ENCODE measurements at regions not wholly inside any gene's neighbourhood (a gene's known extent, or its start where the extent isn't known, plus 50 kb on each side); places are given as distances from the start of the nearest gene placed in this dataset.
"Not testable (repeated sequence)": the region's sequence is repeated elsewhere in the genome, so short reads cannot be mapped to it uniquely, and the experiment has no call there.

DNA sequence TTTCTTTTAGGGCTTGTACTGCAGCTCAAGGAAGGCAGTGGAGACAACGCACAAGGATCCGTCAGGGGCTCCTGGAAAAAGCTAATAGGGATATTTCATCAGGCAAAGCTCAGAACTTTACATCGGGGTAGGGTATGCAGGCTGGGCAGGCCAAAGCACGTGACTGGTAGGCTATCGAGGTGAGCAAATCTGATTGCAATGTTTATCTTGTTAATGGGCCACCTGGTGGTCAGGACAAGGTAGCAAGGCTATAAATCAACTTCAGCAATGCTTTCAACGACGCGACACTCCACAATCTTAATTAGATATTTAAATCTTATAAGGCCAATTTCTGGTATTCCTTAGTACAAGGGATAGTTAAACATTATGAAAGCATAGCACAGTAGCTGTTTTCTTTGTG lies 1302.8 kb upstream of the EYS start:
- in situ Hi-C loops (cut with MboI; ENCODE audit: low pct_unique_long_range_greater_than_20kb, low sequenced_read_pairs): no loop called here
- no peak for DNase-seq

DNA sequence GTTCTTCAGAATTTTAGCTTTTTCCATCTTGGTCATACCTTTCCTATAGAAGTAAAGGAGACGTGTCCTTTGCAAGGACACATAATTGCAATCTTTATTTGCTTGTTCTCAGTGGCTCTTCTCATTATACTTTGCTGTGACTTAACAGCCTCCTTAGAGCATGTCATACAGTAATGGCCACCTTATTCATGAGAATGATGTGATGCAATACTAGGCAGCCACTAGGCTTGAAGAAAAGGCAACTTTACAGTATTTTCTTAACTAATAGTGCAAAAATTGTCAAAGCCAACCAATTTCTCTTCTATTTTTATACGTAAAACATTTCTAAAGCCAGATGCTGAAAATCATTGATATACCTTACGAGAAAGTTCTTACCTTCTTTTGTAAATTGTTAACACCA lies 1296.8 kb upstream of the EYS start:
- no peak for DNase-seq
- in situ Hi-C loops (cut with MboI; ENCODE audit: low pct_unique_long_range_greater_than_20kb, low sequenced_read_pairs): no loop called here

DNA sequence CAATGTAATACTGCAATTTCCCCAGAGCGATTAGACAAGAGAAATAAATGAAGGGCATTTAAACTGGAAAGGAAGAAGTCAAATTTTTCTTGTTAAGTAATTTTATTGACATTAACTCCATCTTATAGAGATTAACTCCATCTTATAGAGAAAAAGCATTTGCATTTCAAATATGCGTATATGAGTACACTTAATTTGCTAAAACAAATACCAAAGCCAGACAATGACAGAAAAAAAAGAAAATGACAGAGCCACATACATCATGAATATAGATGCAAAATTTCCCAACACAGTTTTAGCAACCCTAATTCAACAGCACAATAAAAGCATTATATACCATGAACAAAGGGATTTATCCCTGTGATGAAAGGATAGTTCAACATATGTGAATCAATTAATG lies 1293.1 kb upstream of the EYS start:
- in situ Hi-C loops (cut with MboI; ENCODE audit: low pct_unique_long_range_greater_than_20kb, low sequenced_read_pairs): no loop called here
- no peak for DNase-seq

DNA sequence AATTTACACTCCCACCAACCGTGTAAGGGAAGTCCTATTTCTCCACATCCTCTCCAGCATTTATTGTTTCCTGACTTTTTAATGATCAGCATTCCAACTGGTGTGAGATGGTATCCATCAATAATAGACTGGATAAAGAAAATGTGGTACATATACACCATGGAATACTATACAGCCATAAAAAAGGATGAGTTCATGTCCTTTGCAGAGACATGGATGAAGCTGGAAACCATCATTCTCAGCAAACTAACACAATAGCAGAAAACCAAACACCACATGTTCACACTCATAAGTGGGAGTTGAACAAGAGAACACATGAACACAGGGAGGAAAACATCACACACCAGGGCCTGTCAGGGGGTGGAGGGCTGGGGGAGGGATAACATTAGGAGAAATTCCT lies 1290.6 kb upstream of the EYS start:
- in situ Hi-C loops (cut with MboI; ENCODE audit: low pct_unique_long_range_greater_than_20kb, low sequenced_read_pairs): not testable (repeated sequence)

DNA sequence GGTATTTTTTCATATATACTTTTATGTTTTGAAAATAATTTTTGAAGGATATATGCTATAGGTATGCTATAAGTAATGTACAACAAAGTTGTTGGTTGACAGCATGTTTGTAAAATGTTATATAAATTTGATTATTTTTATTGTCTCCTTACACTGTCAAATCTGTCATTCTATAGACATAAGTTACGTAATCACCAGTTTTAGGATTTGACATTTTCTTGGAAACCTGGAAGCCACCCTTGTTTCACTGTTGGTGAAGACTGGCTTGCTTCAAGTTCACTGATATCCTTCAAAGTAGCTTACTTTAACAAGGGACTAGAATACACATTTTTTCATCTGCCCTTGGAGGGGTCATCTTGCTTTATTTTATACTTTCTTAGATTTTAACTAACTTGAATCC lies 1288.6 kb upstream of the EYS start:
- in situ Hi-C loops (cut with MboI; ENCODE audit: low pct_unique_long_range_greater_than_20kb, low sequenced_read_pairs): no loop called here
- DNase-seq: no peak

More for the DNA sequence above, 1290.6 kb upstream of the EYS start:
- not testable (repeated sequence) for DNase-seq

DNA sequence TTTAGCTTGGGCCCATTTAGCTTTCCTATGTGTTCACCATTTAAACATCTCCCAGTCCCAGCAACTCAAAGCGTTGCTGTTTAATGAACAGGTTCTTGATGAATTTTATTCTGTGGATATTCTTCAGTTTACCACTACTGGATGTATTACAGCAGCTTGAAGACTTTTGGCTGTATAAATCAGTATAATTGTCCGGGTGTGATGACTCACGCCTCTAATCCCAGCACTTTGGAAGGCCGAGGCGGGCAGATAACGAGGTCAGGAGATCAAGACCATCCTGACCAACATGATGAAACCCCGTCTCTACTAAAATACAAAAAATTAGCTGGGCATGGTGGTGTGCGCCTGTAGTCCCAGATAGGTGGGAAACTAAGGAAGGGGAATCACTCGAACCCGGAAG lies 1286.7 kb upstream of the EYS start:
- in situ Hi-C loops (cut with MboI; ENCODE audit: low pct_unique_long_range_greater_than_20kb, low sequenced_read_pairs); DNase-seq: not testable (repeated sequence)

DNA sequence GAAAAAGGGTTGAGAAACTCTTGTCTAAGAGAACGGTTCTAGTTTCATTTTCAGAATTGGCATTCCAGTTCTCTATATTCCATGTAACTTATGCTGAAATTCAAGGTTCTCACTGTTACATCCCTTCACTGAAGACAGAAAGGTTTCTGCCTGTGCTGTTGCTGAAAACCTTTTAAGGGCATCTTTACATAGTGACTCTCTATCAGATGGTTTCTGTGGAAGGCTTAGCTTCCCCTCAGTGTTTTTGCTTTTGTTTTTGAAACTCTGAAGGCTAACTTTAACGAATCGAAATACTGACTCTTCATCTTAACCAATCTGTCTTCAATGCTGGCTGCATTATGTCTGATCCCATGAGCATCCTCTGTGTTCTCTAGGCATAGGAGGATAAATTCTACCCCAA lies 1286.2 kb upstream of the EYS start:
- DNase-seq: no peak
- in situ Hi-C loops (cut with MboI; ENCODE audit: low pct_unique_long_range_greater_than_20kb, low sequenced_read_pairs): no loop called here

DNA sequence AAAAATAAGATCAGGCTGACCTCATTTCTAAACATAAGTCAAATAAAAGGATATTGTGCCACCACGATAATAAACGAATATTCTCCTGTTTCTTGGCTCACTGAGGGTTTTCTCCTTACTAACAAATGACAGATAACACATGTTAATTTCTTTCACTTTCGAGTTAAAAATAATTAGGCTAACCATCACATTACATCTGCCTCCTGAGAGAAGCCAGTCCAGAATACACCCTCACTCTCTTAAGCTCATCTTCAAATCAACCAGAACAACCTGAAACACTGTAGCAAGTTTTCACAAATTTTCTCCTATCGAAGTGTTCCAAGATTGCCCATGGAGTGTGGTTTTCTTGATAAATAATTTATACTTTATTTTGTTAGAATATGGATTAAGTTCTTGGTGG lies 1285.6 kb upstream of the EYS start:
- DNase-seq: no peak
- in situ Hi-C loops (cut with MboI; ENCODE audit: low pct_unique_long_range_greater_than_20kb, low sequenced_read_pairs): no loop called here

DNA sequence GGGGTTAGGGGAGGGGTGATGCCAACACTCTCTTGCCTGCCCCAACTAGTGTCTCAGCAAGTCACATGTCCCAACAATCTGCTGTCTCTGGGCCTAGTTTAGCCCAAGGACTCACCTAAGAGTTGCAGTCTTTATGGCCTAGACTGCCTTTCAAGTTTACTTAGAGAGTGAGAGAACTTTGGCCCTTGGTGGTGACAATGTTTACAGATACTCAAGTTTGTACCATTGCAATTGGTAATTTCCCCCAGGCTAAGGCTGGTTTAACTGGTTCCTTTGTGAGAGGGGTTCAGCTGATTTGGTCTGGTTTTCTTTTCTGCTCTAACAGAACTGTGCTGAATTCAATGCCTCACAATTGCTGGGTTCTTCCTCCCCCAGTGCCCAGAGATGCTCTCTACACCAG lies 1279.9 kb upstream of the EYS start:
- no peak for DNase-seq

DNA sequence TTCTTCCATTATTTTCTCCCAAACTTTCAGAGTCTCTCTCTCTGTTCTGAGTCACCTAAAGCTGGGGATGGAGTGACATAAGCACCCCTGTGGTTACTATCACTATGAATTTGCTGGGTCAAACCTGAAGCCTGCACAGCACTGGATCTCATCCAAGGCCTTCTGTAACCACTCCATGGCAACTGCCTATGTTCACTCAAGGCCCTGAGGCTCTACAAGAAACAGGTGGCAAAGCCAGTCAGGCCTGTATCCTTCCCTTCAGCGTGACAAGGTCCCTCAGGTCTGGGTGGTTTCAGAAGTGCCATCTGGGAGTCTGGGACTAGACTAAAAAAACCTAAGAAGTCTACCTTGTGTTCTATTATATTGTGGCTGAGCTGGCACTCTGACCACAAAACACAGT lies 1278.8 kb upstream of the EYS start:
- no peak for DNase-seq
- in situ Hi-C loops (cut with MboI; ENCODE audit: low pct_unique_long_range_greater_than_20kb, low sequenced_read_pairs): no loop called here

More for the DNA sequence above, 1279.9 kb upstream of the EYS start:
- in situ Hi-C loops (cut with MboI; ENCODE audit: low pct_unique_long_range_greater_than_20kb, low sequenced_read_pairs): no loop called here

DNA sequence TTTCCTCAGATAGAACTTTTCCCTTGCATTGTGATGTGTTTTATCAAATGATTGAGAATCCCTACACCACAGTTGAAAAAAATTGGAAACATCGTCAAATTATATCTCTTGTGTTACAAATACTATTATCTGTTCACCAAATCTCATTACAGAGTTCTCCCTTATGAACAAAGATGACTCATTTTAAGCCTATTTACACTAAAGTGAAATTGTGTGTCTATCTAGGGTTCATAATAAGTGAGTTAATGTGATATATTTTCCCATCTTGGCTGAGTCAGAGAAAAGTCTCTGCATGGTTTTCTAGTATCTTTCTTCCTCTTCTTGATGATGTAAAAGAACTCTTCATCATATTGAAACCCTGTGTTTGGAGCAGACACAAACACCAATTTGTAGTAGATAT lies 1263.3 kb upstream of the EYS start:
- DNase-seq: no peak
- in situ Hi-C loops (cut with MboI; ENCODE audit: low pct_unique_long_range_greater_than_20kb, low sequenced_read_pairs): no loop called here

DNA sequence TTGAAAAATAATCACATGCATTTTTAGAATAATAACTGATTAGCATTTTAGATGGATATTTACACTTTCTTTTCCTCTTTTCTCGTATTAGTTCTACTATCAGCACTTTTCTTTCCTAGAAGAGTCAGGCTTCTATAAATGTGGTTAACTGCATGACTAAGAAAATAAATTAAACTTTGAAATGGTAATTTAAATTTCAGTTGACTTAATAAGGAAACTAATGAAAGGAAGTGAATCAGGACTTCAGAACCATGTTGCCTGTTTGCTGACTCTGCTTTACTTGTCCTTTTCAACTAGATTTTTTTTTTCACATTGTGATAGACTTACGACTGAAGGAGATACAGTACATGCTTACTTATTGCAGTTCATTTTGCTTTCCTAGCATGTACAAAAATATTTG lies 1258.2 kb upstream of the EYS start:
- no peak for DNase-seq
- in situ Hi-C loops (cut with MboI; ENCODE audit: low pct_unique_long_range_greater_than_20kb, low sequenced_read_pairs): no loop called here

DNA sequence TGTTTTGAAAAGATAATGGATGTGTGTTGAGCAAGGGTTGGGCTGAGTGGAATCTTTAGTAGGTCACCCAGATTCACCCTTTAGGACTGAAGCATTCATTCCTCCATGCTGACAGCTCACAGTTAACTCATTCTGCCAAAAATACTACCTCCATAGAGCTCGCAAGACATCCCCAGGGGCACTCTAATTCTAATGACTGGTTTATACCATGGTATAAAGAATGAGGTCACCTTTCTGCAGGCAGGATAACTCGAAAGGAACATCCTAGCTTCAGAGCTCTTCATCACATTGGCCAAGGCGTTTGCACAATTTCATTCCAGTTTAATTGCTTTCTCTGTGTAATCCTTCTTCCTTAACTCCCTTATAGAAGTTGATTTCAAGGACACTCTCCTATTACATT lies 1257.2 kb upstream of the EYS start:
- DNase-seq: no peak

DNA sequence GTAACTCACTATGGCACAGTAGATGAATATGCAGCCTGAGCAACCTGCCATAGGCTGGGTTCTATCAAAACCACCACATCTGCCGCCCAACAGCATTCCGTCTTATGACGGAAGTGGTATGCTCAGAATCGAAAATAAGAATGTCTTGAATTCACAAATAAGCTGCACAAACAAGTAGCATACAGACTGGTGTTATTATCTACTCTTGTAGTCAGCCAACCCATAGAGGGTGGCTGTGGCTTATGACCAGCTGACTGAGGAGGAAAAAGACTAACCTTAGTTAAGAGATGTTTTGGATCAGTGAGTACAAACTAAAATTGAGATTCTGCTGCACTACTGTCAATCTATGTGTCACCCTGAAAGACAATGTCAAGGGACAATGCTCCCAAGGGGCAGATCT lies 1255.1 kb upstream of the EYS start:
- no peak for DNase-seq
- in situ Hi-C loops (cut with MboI; ENCODE audit: low pct_unique_long_range_greater_than_20kb, low sequenced_read_pairs): no loop called here

More for the DNA sequence above, 1257.2 kb upstream of the EYS start:
- in situ Hi-C loops (cut with MboI; ENCODE audit: low pct_unique_long_range_greater_than_20kb, low sequenced_read_pairs): no loop called here

DNA sequence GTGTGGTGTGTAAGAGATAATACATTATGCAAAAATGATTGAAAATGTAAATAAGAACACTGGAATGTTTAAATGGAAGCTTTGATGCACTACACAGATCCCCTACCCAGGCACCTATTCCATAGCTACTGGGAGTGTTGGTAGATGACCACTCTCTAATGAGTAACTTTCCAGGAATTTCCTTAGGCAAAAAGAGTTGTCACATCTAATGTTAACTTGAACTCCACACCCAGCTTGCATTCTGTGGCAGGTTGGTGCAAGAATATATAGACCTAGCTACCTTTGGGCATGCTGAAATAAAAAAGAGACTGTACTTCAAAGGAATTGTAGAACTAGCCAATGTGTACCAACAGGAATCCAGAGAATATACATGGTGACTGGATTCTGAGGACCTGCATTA lies 1254.2 kb upstream of the EYS start:
- in situ Hi-C loops (cut with MboI; ENCODE audit: low pct_unique_long_range_greater_than_20kb, low sequenced_read_pairs): no loop called here
- no peak for DNase-seq

DNA sequence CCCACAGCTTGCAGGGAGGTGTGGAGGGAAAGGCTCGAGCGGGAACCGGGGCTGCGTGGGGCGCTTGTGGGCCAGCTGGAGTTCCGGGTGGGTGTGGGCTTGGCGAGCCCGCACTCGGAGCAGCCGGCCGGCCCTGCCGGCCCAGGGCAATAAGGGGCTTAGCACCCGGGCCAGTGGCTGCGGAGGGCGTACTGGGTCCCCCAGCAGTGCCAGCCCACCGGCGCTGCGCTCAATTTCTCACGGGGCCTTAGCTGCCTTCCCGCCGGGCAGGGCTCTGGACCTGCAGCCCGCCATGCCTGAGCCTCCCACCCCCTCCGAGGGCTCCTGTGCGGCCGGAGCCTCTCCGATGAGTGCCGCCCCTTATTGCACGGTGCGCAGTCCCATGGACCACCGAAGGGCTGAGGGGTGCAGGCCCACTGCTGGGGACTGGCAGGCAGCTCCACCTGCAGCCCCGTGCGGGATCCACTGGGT lies 1242.2 kb upstream of the EYS start:
- no peak for DNase-seq
- in situ Hi-C loops (cut with MboI; ENCODE audit: low pct_unique_long_range_greater_than_20kb, low sequenced_read_pairs): no loop called here

DNA sequence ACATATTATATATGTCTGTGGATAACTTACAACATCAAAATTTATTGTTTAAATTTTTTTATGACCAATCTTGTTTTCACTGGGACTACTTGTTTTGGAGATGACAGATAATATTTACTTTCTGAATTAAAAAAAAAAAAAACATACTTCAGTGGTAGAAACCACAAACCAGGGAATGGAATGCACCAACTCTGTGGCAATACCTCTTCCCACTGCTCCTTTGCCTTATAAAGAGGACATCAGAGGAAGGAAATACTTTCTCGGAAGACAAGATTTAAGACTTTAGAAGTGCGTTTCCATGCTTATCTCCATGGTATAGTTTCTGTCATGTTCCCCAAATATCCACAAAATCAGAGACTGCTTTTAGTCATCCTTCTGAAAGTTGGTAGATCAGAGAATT lies 1241.1 kb upstream of the EYS start:
- in situ Hi-C loops (cut with MboI; ENCODE audit: low pct_unique_long_range_greater_than_20kb, low sequenced_read_pairs): no loop called here
- DNase-seq: no peak

DNA sequence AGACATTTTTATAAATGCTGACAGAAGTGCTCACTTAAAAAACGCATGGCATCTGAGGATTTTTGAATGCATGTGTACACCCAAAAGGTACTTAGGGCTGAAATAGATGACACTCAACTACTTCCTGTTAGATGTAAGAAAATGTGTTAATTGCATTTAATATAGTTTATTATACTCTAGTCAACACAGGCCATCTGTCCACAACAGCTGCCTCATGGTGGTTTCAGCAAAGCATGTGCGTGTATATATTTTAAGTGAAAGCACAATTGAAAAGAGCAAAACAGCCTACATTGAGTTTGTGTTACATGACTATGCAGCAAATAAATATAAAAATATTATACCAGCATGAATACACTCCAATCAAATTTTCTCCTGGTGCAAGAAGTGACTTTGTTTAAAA lies 1233.0 kb upstream of the EYS start:
- in situ Hi-C loops (cut with MboI; ENCODE audit: low pct_unique_long_range_greater_than_20kb, low sequenced_read_pairs): no loop called here
- no peak for DNase-seq

DNA sequence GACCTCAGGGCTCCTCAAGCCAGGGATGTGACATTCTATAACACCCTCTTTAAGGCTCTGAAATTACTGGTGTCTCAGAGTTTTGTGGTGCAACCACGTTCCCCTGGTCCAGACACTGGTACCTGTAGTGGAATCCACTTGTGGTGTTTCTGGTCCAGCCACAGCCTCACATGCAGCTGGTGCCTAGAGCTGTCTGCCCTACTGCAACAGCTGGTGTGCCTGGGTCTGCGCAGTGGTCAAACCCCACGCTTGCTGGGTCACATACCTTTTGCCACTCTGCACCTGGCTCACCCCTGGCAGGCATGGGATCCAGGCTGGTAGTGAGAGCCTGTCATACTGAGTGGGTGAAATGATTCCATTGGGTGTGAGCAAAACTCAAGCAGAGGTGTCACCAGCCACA lies 1230.2 kb upstream of the EYS start:
- DNase-seq: no peak
- in situ Hi-C loops (cut with MboI; ENCODE audit: low pct_unique_long_range_greater_than_20kb, low sequenced_read_pairs): no loop called here

DNA sequence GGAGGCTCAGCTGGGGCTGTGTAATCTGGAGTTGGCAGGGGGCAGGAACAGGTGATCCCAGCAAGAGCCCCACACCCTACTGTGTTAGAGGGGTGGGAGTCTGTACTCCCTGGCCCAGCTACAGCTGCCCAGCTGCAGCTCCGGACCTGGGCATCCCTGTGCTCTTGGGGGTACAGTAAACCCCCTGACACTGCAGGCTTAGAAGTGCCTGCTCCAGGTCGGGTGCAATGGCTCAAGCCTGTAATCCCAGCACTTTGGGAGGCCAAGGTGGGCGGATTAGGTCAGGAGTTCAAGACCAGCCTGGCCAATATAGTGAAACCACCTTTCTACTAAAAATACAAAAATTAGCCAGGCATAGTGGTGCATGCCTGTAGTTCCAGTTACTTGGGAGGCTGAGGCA lies 1228.6 kb upstream of the EYS start:
- in situ Hi-C loops (cut with MboI; ENCODE audit: low pct_unique_long_range_greater_than_20kb, low sequenced_read_pairs): no loop called here
- no peak for DNase-seq

DNA sequence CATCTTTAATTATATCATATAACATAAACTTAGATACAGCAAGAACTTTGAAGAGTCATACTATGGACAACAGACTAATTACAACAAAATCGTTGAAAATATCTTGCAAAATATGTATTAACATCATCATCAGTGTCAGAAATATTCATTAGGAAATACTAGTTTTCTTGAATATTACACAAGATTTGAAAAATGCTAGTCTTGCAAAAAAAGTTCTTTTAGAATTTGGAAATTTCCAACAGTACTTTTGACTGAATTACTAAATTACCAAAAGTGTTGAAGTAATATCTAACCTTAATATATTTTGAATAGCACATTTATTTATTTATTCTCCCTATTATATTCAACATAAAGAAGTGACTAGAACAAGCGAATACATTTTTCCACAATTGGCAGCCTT lies 1224.8 kb upstream of the EYS start:
- no peak for DNase-seq
- in situ Hi-C loops (cut with MboI; ENCODE audit: low pct_unique_long_range_greater_than_20kb, low sequenced_read_pairs): no loop called here
